DND-41 (cell line): ENCODE measurements at regions not wholly inside any gene's neighbourhood (a gene's known extent, or its start where the extent isn't known, plus 50 kb on each side); places are given as distances from the start of the nearest gene placed in this dataset.

Source experiments
- EZH2 ChIP-seq: IDR thresholded peaks from 3 replicates; pipeline ENCODE4 v1.6.1; 2012; ENCODE audit warnings: borderline replicate concordance, low read depth, mild to moderate bottlenecking, moderate library complexity, low read length, inconsistent platforms; ENCODE audit not compliant: severe bottlenecking
- TF ChIP-seq, protein P1 (sequence below): IDR thresholded peaks from 2 replicates; pipeline ENCODE4 v1.5.1; 2012; ENCODE audit warnings: borderline replicate concordance, low read length, moderate library complexity, mild to moderate bottlenecking; ENCODE audit not compliant: poor library complexity, severe bottlenecking; ENCODE audit errors: extremely low read depth

DNA sequence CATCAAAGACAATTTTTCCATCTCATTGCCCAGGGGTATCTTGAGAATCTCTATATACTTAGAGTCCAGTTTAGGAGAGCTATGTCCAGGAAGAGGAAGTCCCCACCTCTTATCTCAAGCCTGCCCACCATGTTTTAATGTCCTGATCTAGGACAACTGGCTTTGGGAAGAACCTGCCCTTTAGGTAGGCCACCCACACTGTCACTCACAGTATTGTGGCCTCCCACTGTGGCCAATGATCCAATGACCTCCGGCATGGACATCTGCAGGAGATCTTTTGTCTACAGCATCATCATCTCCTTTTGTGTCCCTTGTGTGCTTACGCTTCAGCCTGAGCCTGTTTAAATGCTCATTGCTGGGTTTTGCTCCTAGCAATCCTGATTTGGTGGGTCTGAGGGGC is 77.4 kb downstream of the SLC4A3 start:
- TF ChIP-seq EZH2, result no peak
- TF ChIP-seq, protein P1, sequence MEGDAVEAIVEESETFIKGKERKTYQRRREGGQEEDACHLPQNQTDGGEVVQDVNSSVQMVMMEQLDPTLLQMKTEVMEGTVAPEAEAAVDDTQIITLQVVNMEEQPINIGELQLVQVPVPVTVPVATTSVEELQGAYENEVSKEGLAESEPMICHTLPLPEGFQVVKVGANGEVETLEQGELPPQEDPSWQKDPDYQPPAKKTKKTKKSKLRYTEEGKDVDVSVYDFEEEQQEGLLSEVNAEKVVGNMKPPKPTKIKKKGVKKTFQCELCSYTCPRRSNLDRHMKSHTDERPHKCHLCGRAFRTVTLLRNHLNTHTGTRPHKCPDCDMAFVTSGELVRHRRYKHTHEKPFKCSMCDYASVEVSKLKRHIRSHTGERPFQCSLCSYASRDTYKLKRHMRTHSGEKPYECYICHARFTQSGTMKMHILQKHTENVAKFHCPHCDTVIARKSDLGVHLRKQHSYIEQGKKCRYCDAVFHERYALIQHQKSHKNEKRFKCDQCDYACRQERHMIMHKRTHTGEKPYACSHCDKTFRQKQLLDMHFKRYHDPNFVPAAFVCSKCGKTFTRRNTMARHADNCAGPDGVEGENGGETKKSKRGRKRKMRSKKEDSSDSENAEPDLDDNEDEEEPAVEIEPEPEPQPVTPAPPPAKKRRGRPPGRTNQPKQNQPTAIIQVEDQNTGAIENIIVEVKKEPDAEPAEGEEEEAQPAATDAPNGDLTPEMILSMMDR, result no peak
